Neural cell (in vitro differentiated cells): ENCODE measurements at regions not wholly inside any gene's neighbourhood (a gene's known extent, or its start where the extent isn't known, plus 50 kb on each side); places are given as distances from the start of the nearest gene placed in this dataset.

Experiments
- H2AFZ ChIP-seq: fragments of 200-600, 300-800 bp; sonication (generic), shearing (Covaris generic); 2 replicates; pipeline ENCODE4 v1.6.0; 2014; ENCODE audit warnings: low read depth, mild to moderate bottlenecking, antibody characterized with exemption, low read length, moderate library complexity
- H3F3A ChIP-seq: fragments of 200-600 bp; shearing (Covaris generic); 2 replicates; pipeline ENCODE4 v1.6.1; 2016; ENCODE audit warnings: mild to moderate bottlenecking, moderate library complexity, mixed read lengths, antibody characterized with exemption, low read length; ENCODE audit not compliant: insufficient read depth, poor library complexity, severe bottlenecking
- H3K27ac ChIP-seq: fragments of 200-600, 300-800 bp; sonication (generic), shearing (Covaris generic); 2 replicates; pipeline ENCODE4 v1.5.1; 2014; ENCODE audit warnings: mild to moderate bottlenecking, low read length, moderate library complexity
- H3K27me3 ChIP-seq: fragments of 300-800, 200-600 bp; sonication (generic), shearing (Covaris generic); 2 replicates; pipeline ENCODE4 v1.6.0; 2014; ENCODE audit warnings: mild to moderate bottlenecking, low read depth, low read length, moderate library complexity; ENCODE audit not compliant: insufficient read depth
- H3K36me3 ChIP-seq: fragments of 300-800, 200-600 bp; sonication (generic), shearing (Covaris generic); 2 replicates; pipeline ENCODE4 v1.5.1; 2014; ENCODE audit warnings: mild to moderate bottlenecking, antibody characterized with exemption, low read length, moderate library complexity; ENCODE audit not compliant: insufficient read depth
- H3K4me2 ChIP-seq: fragments of 300-800, 200-600 bp; sonication (generic), shearing (Covaris generic); 2 replicates; pipeline ENCODE4 v1.6.0; 2014; ENCODE audit warnings: mild to moderate bottlenecking, low read length
- H3K4me3 ChIP-seq: fragments of 300-800, 200-600 bp; sonication (generic), shearing (Covaris generic); 2 replicates; pipeline ENCODE4 v1.5.1; 2014; ENCODE audit warnings: mild to moderate bottlenecking, low read length, moderate library complexity
- H3K79me2 ChIP-seq: fragments of 200-600 bp; shearing (Covaris generic); replicated peaks from 2 replicates; pipeline ENCODE4 v1.6.0; 2014; ENCODE audit warnings: mild to moderate bottlenecking, low read length, moderate library complexity; ENCODE audit not compliant: insufficient read depth
- H3K9ac ChIP-seq: fragments of 300-800, 200-600 bp; sonication (generic), shearing (Covaris generic); 2 replicates; pipeline ENCODE4 v1.6.1; 2016; ENCODE audit warnings: mild to moderate bottlenecking, low read length, mixed read lengths
- H3K9me2 ChIP-seq: fragments of 200-600 bp; shearing (Covaris generic); 2 replicates; pipeline ENCODE4 v1.6.1; 2016; ENCODE audit warnings: mild to moderate bottlenecking, low read length, mixed read lengths; ENCODE audit not compliant: insufficient read depth
- H3K9me3 ChIP-seq: fragments of 200-600, 300-800 bp; sonication (generic), shearing (Covaris generic); 2 replicates; pipeline ENCODE4 v1.6.1; 2016; ENCODE audit warnings: mild to moderate bottlenecking, mixed run types, low read length, moderate library complexity, mixed read lengths
- H4K20me1 ChIP-seq: fragments of 200-600 bp; shearing (Covaris generic); 2 replicates; pipeline ENCODE4 v1.6.1; 2016; ENCODE audit warnings: mild to moderate bottlenecking, mixed run types; ENCODE audit not compliant: insufficient read depth
- EP300 ChIP-seq: fragments of 450-650 bp; conservative IDR thresholded peaks from 2 replicates; pipeline ENCODE4 v1.6.1; 2014; ENCODE audit warnings: antibody characterized with exemption, mild to moderate bottlenecking, moderate library complexity; ENCODE audit not compliant: poor library complexity, severe bottlenecking
- EZH2 ChIP-seq: fragments of 200-600, 300-800 bp; shearing (Covaris generic), sonication (generic); IDR thresholded peaks from 2 replicates; pipeline ENCODE4 v1.6.1; 2014; ENCODE audit warnings: antibody characterized with exemption, low read length, borderline replicate concordance, mild to moderate bottlenecking; ENCODE audit not compliant: insufficient read depth, poor library complexity, severe bottlenecking
- MXI1 ChIP-seq: fragments of 450-650 bp; conservative IDR thresholded peaks from 2 replicates; pipeline ENCODE4 v1.6.1; 2014; ENCODE audit warnings: antibody characterized with exemption, mild to moderate bottlenecking; ENCODE audit not compliant: poor library complexity, severe bottlenecking
- POLR2AphosphoS5 ChIP-seq: IDR thresholded peaks from 2 replicates; pipeline ENCODE4 v1.6.1; 2012
- RAD21 ChIP-seq: fragments of 450-650 bp; conservative IDR thresholded peaks from 2 replicates; pipeline ENCODE4 v1.6.1; 2014; ENCODE audit warnings: antibody characterized with exemption, mild to moderate bottlenecking, moderate library complexity
- SMC3 ChIP-seq: fragments of 450-650 bp; conservative IDR thresholded peaks from 2 replicates; pipeline ENCODE4 v1.6.1; 2014; ENCODE audit warnings: antibody characterized with exemption, mild to moderate bottlenecking, moderate library complexity; ENCODE audit not compliant: poor library complexity
- TAF1 ChIP-seq: IDR thresholded peaks from 2 replicates; pipeline ENCODE4 v1.6.1; 2012; ENCODE audit warnings: low read depth
- TF ChIP-seq, protein P1 (sequence below): IDR thresholded peaks from 2 replicates; pipeline ENCODE4 v1.6.1; 2012; ENCODE audit warnings: borderline replicate concordance
- TF ChIP-seq, protein P2 (sequence below): fragments of 450-650 bp; IDR thresholded peaks from 2 replicates; pipeline ENCODE4 v1.5.1; 2014; ENCODE audit warnings: antibody characterized with exemption, mild to moderate bottlenecking, moderate library complexity; ENCODE audit not compliant: poor library complexity, severe bottlenecking

DNA sequence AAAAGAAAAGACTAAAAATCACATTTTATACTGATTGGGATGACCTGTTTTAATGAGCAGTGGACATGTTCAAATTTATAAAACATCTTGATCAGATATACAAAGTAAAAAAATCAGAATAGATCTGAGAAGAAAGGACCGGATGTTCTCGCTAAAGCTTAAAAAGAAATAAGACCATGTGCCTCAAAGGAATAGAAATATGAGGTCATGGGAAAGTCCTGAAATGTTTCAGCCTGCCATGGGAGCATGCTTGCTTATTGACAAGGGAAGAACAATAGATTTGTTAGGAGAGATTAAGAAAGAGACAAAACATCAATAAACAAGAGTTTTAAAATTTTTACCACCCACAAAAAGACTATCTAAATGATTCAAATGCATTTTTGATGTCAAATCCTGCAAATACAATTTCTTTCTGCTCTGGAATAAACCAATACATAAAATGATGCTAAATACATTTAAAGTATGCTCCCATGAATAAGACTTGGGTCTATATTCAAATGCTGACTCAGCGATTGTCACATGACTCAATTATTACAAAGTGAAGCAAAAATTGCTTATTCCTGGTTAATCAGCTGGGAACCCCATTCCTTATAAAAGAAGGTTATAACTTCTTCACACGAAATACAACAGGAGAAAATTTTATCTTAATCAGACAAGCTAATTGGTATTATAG lies 633.9 kb upstream of the PKDCC start:
- no peaks in the 10 kb centered on the region for H3K9me3 ChIP-seq
- H3K27ac ChIP-seq: no peak overlapping the region
- no peaks in the 10 kb centered on the region for H3K9me2 ChIP-seq
- TF ChIP-seq TAF1 (no peak), MXI1 (no peak), RAD21 (no peak), EZH2 (no peak), POLR2AphosphoS5 (no peak), EP300 (no peak), SMC3 (no peak)
- TF ChIP-seq, protein P1, sequence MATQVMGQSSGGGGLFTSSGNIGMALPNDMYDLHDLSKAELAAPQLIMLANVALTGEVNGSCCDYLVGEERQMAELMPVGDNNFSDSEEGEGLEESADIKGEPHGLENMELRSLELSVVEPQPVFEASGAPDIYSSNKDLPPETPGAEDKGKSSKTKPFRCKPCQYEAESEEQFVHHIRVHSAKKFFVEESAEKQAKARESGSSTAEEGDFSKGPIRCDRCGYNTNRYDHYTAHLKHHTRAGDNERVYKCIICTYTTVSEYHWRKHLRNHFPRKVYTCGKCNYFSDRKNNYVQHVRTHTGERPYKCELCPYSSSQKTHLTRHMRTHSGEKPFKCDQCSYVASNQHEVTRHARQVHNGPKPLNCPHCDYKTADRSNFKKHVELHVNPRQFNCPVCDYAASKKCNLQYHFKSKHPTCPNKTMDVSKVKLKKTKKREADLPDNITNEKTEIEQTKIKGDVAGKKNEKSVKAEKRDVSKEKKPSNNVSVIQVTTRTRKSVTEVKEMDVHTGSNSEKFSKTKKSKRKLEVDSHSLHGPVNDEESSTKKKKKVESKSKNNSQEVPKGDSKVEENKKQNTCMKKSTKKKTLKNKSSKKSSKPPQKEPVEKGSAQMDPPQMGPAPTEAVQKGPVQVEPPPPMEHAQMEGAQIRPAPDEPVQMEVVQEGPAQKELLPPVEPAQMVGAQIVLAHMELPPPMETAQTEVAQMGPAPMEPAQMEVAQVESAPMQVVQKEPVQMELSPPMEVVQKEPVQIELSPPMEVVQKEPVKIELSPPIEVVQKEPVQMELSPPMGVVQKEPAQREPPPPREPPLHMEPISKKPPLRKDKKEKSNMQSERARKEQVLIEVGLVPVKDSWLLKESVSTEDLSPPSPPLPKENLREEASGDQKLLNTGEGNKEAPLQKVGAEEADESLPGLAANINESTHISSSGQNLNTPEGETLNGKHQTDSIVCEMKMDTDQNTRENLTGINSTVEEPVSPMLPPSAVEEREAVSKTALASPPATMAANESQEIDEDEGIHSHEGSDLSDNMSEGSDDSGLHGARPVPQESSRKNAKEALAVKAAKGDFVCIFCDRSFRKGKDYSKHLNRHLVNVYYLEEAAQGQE: no peak
- TF ChIP-seq, protein P2, sequence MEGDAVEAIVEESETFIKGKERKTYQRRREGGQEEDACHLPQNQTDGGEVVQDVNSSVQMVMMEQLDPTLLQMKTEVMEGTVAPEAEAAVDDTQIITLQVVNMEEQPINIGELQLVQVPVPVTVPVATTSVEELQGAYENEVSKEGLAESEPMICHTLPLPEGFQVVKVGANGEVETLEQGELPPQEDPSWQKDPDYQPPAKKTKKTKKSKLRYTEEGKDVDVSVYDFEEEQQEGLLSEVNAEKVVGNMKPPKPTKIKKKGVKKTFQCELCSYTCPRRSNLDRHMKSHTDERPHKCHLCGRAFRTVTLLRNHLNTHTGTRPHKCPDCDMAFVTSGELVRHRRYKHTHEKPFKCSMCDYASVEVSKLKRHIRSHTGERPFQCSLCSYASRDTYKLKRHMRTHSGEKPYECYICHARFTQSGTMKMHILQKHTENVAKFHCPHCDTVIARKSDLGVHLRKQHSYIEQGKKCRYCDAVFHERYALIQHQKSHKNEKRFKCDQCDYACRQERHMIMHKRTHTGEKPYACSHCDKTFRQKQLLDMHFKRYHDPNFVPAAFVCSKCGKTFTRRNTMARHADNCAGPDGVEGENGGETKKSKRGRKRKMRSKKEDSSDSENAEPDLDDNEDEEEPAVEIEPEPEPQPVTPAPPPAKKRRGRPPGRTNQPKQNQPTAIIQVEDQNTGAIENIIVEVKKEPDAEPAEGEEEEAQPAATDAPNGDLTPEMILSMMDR: no peak
- no peak overlapping the region for H3K4me3 ChIP-seq
- H3K9ac ChIP-seq: no peak overlapping the region
- no peaks in the 10 kb centered on the region for H3K79me2 ChIP-seq
- H4K20me1 ChIP-seq: no peaks in the 10 kb centered on the region
- H3K36me3 ChIP-seq: no peaks in the 10 kb centered on the region
- H3K27me3 ChIP-seq: no peaks in the 10 kb centered on the region
- no peak overlapping the region for H2AFZ ChIP-seq
- H3K4me2 ChIP-seq: no peak overlapping the region
- H3F3A ChIP-seq: no peaks in the 10 kb centered on the region

DNA sequence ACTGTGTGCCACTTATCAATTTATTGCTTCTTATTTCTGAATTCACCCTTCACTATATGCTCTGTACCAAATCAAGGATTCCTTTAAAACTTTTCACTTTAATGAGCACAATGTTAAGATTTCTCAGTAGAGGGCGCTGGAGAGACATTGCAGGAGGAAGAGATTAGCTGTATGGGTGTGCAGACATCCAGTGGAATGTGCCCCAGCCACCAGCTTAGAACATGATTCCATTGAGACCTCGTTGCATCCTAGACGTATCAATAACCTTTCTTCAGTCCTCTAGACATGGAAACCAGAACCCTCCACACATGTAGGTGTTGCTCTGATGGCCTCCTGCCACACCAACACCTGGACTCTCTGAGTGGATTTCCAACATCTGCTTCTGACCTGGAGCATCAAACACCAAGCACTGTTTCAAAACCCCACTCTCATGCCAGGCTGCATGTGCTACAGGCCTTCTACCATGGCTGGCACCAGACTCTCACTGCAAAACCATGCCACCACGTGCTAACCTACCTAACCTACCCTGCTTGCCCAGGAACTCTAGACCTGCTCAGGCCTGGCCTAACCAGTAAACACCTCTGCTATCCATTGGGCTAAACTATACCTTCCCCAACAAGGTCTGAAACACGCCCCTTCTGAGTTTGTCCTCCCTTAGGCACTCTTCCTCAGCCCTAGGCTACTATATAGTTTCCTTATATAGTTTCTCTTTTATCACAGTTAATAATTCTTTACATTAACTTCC lies 633.2 kb upstream of the PKDCC start:
- no peak overlapping the region for H2AFZ ChIP-seq
- H4K20me1 ChIP-seq: no peaks in the 10 kb centered on the region
- no peak overlapping the region for H3K27ac ChIP-seq
- no peaks in the 10 kb centered on the region for H3K36me3 ChIP-seq
- no peak overlapping the region for H3K9ac ChIP-seq
- no peaks in the 10 kb centered on the region for H3K27me3 ChIP-seq
- no peak overlapping the region for H3K4me3 ChIP-seq
- no peaks in the 10 kb centered on the region for H3K79me2 ChIP-seq
- H3K9me3 ChIP-seq: no peaks in the 10 kb centered on the region
- H3F3A ChIP-seq: no peaks in the 10 kb centered on the region
- H3K9me2 ChIP-seq: no peaks in the 10 kb centered on the region
- TF ChIP-seq, protein P2: no peak
- TF ChIP-seq SMC3 (no peak), TAF1 (no peak), POLR2AphosphoS5 (no peak), EZH2 (no peak), RAD21 (no peak)
- TF ChIP-seq, protein P1: no peak
- H3K4me2 ChIP-seq: no peak overlapping the region
